ENCODE measurements at regions not wholly inside any gene's neighbourhood (a gene's known extent, or its start where the extent isn't known, plus 50 kb on each side); places are given as distances from the start of the nearest gene placed in this dataset.

- no peak overlapping the region for H3K4me3 ChIP-seq (ENCODE audit: low read depth, low read length)
- CTCF ChIA-PET: no interaction called here
- TF ChIP-seq TRIM28 (IDR thresholded peaks at IDR 0.05; ENCODE audit: borderline replicate concordance, low read length) (no peak), ZNF530 (tag by site-specific recombination; IDR thresholded peaks at IDR 0.05; ENCODE audit: low read depth) (no peak), ZNF580 (tag by site-specific recombination; IDR thresholded peaks at IDR 0.05) (no peak), KLF7 (tag by site-specific recombination; IDR thresholded peaks at IDR 0.05; ENCODE audit: borderline replicate concordance) (no peak), ZNF704 (tag by site-specific recombination; IDR thresholded peaks at IDR 0.05) (no peak), ZNF501 (tag by site-specific recombination; IDR thresholded peaks at IDR 0.05) (no peak), ZFP3 (tag by site-specific recombination; IDR thresholded peaks at IDR 0.05; ENCODE audit: low read depth) (no peak), ZNF488 (tag by site-specific recombination; IDR thresholded peaks at IDR 0.05) (no peak), TCF7L2 (IDR thresholded peaks at IDR 0.05; ENCODE audit: borderline replicate concordance, low read depth, low read length) (no peak), ZNF473 (tag by site-specific recombination; IDR thresholded peaks at IDR 0.05) (no peak), WT1 (tag by site-specific recombination; IDR thresholded peaks at IDR 0.05) (no peak), ZNF518A (tag by site-specific recombination; conservative IDR thresholded peaks at IDR 0.05; ENCODE audit: low read depth) (no peak), ZNF658 (tag by site-specific recombination; IDR thresholded peaks at IDR 0.05) (no peak), ZNF292 (tag by site-specific recombination; IDR thresholded peaks at IDR 0.05; ENCODE audit: borderline replicate concordance, low read depth) (no peak), KLF10 (tag by site-specific recombination; IDR thresholded peaks at IDR 0.05) (no peak), PRDM2 (tag by site-specific recombination; IDR thresholded peaks at IDR 0.05; ENCODE audit: borderline replicate concordance) (no peak), YY2 (tag by site-specific recombination; IDR thresholded peaks at IDR 0.05) (no peak), ZBTB48 (tag by site-specific recombination; IDR thresholded peaks at IDR 0.05) (no peak), ZNF23 (tag by site-specific recombination; IDR thresholded peaks at IDR 0.05; ENCODE audit: borderline replicate concordance) (no peak), PRDM10 (tag by site-specific recombination; IDR thresholded peaks at IDR 0.05) (no peak)
- H3K27ac ChIP-seq (ENCODE audit: extremely low read depth, low read depth, low read length): no peak overlapping the region
- H3K36me3 ChIP-seq (ENCODE audit: control insufficient read depth in 2 of 2, insufficient read depth in 1 of 2, low read length in 2 of 2): no peaks in the 10 kb centered on the region
- H3K4me1 ChIP-seq (ENCODE audit: control insufficient read depth, insufficient read depth, low read length): no peaks in the 10 kb centered on the region
- H3K9me3 ChIP-seq (ENCODE audit: control insufficient read depth, insufficient read depth, low read depth, low read length): no peaks in the 10 kb centered on the region
- POLR2A ChIA-PET: no interaction called here
These were observed 975.7 kb upstream of the RBFOX1 start for GRCh38 chr16:6356911-6357310.

Data from HEK293 (cell line).